HG03097 (cell line): ENCODE measurements at regions not wholly inside any gene's neighbourhood (a gene's known extent, or its start where the extent isn't known, plus 50 kb on each side); places are given as distances from the start of the nearest gene placed in this dataset.
"Not testable (repeated sequence)": the region's sequence is repeated elsewhere in the genome, so short reads cannot be mapped to it uniquely, and the experiment has no call there.

Source experiments
- ATAC-seq: cut with Tn5 transposase; IDR thresholded peaks from one replicate; pipeline ENCODE4 v1.9.1; 2021; ENCODE audit not compliant: unreplicated experiment, low FRiP score

GRCh38 chr6:97876711-97877110, 593.7 kb upstream of the MMS22L start:
- ATAC-seq = no peak

- no peak for ATAC-seq
Measured at GRCh38 chr6:97882755-97883154, 599.7 kb upstream of the MMS22L start.

- no peak for ATAC-seq
Measured at GRCh38 chr6:97885325-97885724, 602.3 kb upstream of the MMS22L start.

GRCh38 chr6:97885828-97886227, 602.8 kb upstream of the MMS22L start:
- no peak for ATAC-seq

DNA sequence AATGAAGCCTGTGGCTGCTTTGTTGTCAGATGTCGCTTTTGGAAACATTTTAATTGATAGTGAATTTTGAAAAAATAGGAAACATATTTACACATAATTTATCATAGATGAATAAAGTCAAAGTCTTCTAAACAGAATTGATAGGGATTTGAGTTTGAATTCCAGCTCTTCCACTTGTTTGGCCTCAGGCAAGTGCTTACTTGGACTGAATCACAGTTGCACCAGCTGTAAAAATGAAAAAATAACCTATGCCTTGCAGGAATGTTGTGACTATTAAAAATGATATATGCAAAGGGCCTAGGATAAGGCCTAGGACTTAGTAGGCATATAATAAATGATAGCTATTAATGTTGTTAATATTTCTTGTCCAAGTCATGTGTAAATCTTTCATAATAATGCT, 618.5 kb upstream of the MMS22L start:
- no peak for ATAC-seq

DNA sequence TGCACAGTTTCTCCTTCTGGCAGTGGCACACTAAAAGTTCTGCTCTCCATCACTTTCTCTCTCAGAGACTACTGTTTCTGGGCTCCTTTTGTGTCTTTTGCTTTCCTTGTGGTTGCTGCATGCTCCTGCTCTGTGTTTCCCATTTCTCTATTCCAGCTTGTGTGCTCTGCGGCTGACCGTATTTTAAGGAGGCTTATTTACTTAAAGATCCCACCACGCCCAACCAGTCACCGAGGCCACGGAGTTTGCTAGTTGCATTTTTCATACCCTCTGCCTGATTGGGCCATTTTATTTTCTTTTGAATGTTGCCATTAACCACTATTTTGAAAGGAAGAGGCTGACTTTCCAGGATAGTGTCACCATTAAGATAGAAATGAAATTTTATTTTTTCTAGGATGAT, 626.4 kb upstream of the MMS22L start:
- ATAC-seq = no peak

GRCh38 chr6:97913721-97914120, 630.7 kb upstream of the MMS22L start:
- ATAC-seq = no peak

DNA sequence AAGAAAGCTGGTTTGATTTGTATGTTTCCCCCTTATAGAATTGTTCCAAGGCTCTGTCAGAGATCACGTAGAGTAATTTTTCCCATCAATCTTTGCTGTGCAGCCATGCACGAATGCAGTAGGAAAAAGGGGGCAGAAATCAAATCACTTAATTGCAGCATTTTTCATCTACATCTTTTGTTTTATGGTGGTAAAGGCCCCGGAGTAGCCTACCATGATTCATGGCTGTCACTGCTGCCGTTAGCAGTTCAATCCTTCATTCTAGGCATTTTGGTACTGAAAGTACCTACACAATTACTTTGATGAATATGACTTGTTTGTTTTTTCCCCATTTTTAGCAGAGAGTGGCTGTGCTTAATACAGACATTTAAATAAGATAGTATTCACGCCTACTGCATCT, 631.9 kb upstream of the MMS22L start:
- ATAC-seq = no peak

- ATAC-seq = no peak
Measured at GRCh38 chr6:97915537-97915936, 632.5 kb upstream of the MMS22L start.

- ATAC-seq = no peak
Measured at GRCh38 chr6:97917369-97917768, 634.4 kb upstream of the MMS22L start.

DNA sequence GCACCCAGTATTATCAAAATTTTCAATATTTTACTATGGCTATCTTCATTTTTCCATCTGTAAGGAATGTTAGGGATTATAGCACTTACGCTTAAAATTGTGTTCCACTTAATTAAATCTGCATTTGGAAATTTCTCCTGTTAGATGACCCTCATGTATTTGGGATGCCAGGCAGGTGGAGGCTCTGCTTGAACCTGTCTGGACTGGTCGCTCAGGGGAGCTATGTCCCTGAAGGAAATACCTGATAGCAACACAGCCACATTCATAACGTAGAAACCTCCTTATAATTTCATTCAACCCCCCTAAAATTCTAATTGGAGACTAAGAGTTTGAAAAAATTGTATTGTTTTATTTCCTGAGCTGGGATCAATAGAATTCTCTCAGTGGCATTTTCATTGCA, 636.0 kb upstream of the MMS22L start:
- no peak for ATAC-seq

DNA sequence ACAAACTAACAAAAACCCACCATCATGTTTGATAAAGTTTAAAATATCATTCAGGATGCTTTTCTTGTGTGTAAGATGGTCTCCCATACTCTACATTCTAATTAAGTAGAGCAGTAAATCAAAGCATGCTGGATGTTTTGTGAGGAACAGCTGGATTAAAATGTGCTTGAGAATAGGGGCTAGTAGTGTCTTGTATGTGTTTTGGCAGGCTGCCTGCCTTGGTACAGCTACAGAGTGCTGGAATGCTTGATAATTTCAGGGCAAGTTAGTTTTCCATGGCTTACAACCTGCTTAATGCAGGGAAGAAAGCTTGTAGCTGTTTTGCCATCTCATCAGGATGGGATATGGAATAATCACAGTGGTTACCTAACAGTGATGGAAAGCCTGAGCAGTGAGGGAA, 636.6 kb upstream of the MMS22L start:
- no peak for ATAC-seq

DNA sequence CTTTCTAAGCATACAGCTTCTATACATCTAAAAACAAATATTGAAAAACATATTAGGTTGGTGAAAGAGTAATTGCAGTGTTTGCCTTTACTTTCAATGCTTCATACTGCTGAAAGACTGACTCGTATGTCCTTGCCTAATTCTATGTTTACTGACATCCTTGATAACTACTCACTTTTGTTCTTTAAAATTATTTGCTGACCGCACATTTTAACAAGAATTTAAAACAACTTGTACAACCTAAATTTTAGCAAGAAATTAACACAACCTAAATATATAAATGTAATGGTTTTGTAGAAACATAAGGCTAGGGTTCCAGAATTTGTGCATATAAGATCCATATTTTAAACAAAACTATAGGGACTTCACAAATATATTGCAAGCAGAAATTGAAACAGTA, 640.2 kb upstream of the MMS22L start:
- ATAC-seq = no peak

DNA sequence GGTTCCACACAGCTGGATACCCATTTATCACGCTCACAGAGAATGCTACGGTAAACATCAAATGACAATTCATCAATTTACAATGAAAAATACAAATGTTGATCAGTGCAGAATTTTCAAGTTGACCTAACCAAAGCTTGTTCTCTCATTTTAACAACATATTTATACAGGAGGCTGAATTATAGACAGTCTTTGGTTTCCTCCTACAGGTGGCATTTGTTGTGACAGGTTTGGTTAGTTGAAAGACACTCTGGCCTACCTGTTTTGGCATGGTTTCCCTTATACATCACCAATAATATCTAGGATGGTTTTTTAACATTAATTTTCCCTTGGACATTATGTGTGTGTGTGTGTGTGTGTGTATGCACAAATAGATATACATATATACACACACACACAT, 642.5 kb upstream of the MMS22L start:
- ATAC-seq = no peak

GRCh38 chr6:97939440-97940168, 656.6 kb upstream of the MMS22L start:
- ATAC-seq = no peak

DNA sequence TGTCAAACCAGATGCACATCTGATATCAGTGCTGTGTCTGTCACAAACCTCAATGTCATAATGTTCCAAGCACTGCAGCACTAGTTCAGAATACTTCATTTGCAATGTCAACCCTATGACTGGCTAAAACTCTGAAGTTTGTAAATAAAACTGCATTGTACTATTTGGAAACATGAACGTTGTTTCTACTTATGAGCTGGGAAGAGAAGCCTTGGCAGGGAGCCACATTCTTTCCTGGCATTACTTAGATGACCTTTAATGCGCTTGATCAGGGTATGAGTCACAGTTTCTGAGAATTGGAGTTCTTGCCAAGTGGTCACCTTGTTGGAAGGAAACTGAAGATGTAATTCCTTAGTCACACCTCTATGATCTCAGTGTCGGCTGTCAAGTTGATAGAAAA, 664.8 kb upstream of the MMS22L start:
- ATAC-seq = no peak

GRCh38 chr6:97958134-97958533, 675.1 kb upstream of the MMS22L start:
- no peak for ATAC-seq

DNA sequence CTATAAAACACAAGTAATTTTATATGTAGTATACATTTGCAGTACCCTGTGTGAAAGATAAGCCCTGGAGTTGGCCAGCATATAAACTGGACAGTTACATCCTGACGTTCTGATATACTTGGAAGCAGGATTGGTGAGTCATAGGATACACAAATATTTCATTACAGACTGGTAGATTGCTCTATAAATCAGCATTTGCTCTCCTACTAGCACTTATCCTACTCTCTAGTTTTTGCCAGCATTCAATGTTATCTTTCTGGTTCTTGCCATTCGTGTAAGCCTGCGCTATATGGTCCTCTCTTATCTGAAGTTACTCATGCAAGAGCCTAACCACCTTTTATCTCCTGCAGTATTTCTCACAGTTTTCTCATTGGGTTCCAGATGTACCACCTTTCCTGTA, 680.2 kb upstream of the MMS22L start:
- ATAC-seq = no peak

DNA sequence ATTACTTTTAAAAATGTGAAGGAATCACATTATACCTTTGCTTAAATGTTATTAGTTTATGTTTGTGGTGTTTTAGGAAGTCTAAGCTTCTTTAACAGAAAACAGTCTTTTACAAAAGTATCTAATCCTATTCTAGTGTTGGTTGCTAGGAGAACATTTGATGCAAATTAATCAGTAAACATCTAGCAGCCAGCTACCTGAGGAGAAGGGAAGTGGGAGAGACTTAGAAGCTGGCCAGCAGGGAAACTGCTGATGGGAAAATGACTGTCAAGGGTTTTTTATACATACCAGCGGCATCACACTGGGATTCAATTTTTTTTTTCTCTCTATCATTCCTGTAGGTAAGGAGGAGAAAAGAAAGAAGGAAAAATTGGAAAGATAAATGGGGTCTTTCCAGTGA, 686.0 kb upstream of the MMS22L start:
- no peak for ATAC-seq

- no peak for ATAC-seq
Measured at GRCh38 chr6:97977084-97977483, 694.1 kb upstream of the MMS22L start.

GRCh38 chr6:97978855-97979271, 695.8 kb upstream of the MMS22L start:
- no peak for ATAC-seq

DNA sequence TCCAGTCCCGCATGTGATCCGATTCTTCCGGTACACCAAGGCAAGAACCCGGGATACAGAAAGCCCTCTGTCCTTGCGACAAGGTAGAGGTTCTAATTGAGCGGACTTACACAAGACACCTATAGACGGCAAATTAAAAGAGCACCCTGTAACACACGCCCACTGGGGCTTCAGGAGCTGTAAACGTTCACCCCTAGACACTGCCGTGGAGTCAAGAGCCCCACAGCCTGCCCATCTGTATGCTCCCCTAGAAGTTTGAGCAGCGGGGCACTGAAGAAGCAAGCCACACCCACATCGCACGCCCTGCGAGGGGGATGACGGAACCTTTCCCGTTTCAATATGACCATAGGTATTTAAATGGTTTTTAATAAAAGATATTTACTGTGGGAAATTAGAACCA, 696.3 kb upstream of the MMS22L start:
- not testable (repeated sequence) for ATAC-seq

DNA sequence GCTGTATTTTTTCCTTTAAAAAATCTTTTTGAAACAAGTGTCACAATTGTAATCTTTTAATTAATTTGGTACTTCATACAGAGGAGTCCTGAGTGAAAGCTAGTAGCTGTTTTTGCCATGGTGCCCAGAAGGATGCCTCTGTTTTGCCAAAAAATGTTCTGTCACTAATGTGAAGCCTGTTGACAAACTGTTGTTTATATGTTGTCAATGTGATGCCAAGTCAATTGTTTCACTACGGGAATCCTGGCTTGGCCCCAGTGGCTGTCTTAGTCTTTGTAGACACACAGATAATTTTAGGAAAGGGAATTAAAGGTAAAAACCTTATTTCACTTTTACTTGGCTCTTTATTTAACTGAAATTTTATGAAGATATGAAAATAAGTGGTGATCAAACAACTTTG, 706.4 kb upstream of the MMS22L start:
- no peak for ATAC-seq
